ENCODE measurements at regions not wholly inside any gene's neighbourhood (a gene's known extent, or its start where the extent isn't known, plus 50 kb on each side); places are given as distances from the start of the nearest gene placed in this dataset.

DNA sequence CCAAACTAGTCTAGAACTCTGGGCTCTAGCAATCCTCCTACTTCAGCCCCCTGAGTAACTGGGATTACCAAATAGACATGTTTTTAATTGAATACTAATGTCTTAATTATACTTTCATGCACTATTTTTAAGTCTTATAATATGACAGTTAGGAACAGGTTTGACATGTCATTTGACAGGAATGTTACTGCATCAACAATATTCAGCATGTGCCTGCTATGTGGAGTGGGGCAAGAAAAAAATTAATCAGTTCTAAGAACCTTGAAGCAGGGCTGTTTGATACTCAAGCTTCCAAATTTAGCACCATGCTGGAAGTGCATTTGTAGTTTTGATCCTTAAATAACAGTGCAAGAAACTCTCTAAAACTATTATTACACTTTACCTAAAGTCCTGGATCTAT lies 265.3 kb downstream of the MZT1 start:
- Histone ChIP-seq H3K4me1 (ENCODE audit: control insufficient read depth in 1 of 2, insufficient read depth in 2 of 2, low read length in 2 of 2) (no peaks in the 10 kb centered on the region), H3K27me3 (ENCODE audit: control insufficient read depth in 2 of 2, insufficient read depth in 2 of 2, low read length in 2 of 2) (no peaks in the 10 kb centered on the region), H3K9ac (ENCODE audit: insufficient read depth, low read length, poor library complexity, severe bottlenecking) (no peak overlapping the region), H3K27ac (ENCODE audit: low read depth in 1 of 2, low read length in 2 of 2) (no peak overlapping the region), H2AFZ (ENCODE audit: insufficient read depth, low read depth, low read length, poor library complexity, severe bottlenecking) (no peak overlapping the region), H3K79me2 (ENCODE audit: insufficient read depth, low read length) (no peaks in the 10 kb centered on the region), H3K9me3 (replicated peaks in 1 of 2; ENCODE audit: control insufficient read depth in 1 of 2, insufficient read depth in 1 of 2, low read length in 2 of 2) (no peaks in the 10 kb centered on the region), H3K4me3 (replicated peaks in 1 of 3; ENCODE audit: low read depth in 2 of 3, low read length in 3 of 3) (no peak overlapping the region), H3K36me3 (replicated peaks in 1 of 2; ENCODE audit: control insufficient read depth in 1 of 2, insufficient read depth in 2 of 2, low read length in 2 of 2) (no peaks in the 10 kb centered on the region), H3K4me2 (replicated peaks; ENCODE audit: extremely low read depth, low read length, poor library complexity, severe bottlenecking) (no peak overlapping the region), H4K20me1 (ENCODE audit: insufficient read depth, low read length) (no peaks in the 10 kb centered on the region)
- TF ChIP-seq, protein P1, sequence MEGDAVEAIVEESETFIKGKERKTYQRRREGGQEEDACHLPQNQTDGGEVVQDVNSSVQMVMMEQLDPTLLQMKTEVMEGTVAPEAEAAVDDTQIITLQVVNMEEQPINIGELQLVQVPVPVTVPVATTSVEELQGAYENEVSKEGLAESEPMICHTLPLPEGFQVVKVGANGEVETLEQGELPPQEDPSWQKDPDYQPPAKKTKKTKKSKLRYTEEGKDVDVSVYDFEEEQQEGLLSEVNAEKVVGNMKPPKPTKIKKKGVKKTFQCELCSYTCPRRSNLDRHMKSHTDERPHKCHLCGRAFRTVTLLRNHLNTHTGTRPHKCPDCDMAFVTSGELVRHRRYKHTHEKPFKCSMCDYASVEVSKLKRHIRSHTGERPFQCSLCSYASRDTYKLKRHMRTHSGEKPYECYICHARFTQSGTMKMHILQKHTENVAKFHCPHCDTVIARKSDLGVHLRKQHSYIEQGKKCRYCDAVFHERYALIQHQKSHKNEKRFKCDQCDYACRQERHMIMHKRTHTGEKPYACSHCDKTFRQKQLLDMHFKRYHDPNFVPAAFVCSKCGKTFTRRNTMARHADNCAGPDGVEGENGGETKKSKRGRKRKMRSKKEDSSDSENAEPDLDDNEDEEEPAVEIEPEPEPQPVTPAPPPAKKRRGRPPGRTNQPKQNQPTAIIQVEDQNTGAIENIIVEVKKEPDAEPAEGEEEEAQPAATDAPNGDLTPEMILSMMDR (IDR thresholded peaks at IDR 0.05) = no peak
- Mint-ChIP-seq H3K9me3 (peaks cover 0 to 4% (median 0%) of the 10 kb centered on the region in 7 donors), H3K27me3 (ENCODE audit: low read depth in 3 of 3) (peaks cover 0 to 3% (median 0%) of the 10 kb centered on the region in 3 donors), H3K4me1 (no peaks in the 10 kb centered on the region), H3K27ac (no peak overlapping the region), H3K36me3 (no peaks in the 10 kb centered on the region), H3K4me3 (no peak overlapping the region)
- DNase-seq = no peak
- intact Hi-C loops (cut with micrococcal nuclease) = no loop called here

DNA sequence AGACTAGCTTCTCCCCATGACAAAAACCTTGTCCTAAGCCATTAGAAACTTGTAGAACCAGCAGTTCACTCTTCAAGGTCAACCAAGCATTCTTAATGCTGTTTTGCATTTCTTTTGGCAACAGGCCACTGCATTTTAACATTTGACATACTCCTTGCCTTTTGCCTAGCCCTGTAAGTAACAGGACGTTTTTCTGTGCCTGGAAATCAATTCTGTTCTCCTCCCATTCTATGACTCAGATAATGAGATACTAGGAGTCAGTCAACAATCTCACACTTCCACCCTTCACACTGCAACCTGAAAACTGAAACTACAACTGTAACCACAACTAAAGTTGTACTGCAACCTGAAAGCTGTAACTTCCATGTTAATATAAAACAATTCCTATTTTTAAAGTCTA lies 268.7 kb downstream of the MZT1 start:
- Histone ChIP-seq H3K36me3 (replicated peaks in 1 of 2; ENCODE audit: control insufficient read depth in 1 of 2, insufficient read depth in 2 of 2, low read length in 2 of 2) (no peaks in the 10 kb centered on the region), H3K4me3 (replicated peaks in 1 of 3; ENCODE audit: low read depth in 2 of 3, low read length in 3 of 3) (no peak overlapping the region), H3K27ac (ENCODE audit: low read depth in 1 of 2, low read length in 2 of 2) (no peak overlapping the region), H3K4me2 (replicated peaks; ENCODE audit: extremely low read depth, low read length, poor library complexity, severe bottlenecking) (no peak overlapping the region), H3K4me1 (ENCODE audit: control insufficient read depth in 1 of 2, insufficient read depth in 2 of 2, low read length in 2 of 2) (no peaks in the 10 kb centered on the region), H3K27me3 (ENCODE audit: control insufficient read depth in 2 of 2, insufficient read depth in 2 of 2, low read length in 2 of 2) (no peaks in the 10 kb centered on the region), H4K20me1 (ENCODE audit: insufficient read depth, low read length) (no peaks in the 10 kb centered on the region), H3K9ac (ENCODE audit: insufficient read depth, low read length, poor library complexity, severe bottlenecking) (no peak overlapping the region), H3K9me3 (replicated peaks in 1 of 2; ENCODE audit: control insufficient read depth in 1 of 2, insufficient read depth in 1 of 2, low read length in 2 of 2) (no peaks in the 10 kb centered on the region), H3K79me2 (ENCODE audit: insufficient read depth, low read length) (no peaks in the 10 kb centered on the region), H2AFZ (ENCODE audit: insufficient read depth, low read depth, low read length, poor library complexity, severe bottlenecking) (no peak overlapping the region)
- Mint-ChIP-seq H3K4me3 (no peak overlapping the region), H3K36me3 (no peaks in the 10 kb centered on the region), H3K4me1 (no peaks in the 10 kb centered on the region), H3K9me3 (peaks cover 0 to 5% (median 2%) of the 10 kb centered on the region in 7 donors), H3K27ac (no peak overlapping the region), H3K27me3 (ENCODE audit: low read depth in 3 of 3) (peaks cover 0 to 3% (median 0%) of the 10 kb centered on the region in 3 donors)
- 75% methylated on average over 1 of the region's 1 CpG for WGBS (ENCODE audit: insufficient coverage)
- intact Hi-C loops (cut with micrococcal nuclease) = no loop called here
- DNase-seq = no peak
- TF ChIP-seq, protein P1 (IDR thresholded peaks at IDR 0.05) = no peak

All from CD14-positive monocyte (primary cell).